HEK293 (cell line): ENCODE measurements at regions not wholly inside any gene's neighbourhood (a gene's known extent, or its start where the extent isn't known, plus 50 kb on each side); places are given as distances from the start of the nearest gene placed in this dataset.

Experiments
- CTCF ChIA-PET: fragments of 350-600 bp; formaldehyde crosslinking; extraction: SDS; loops from one replicate; lab custom pipeline; 2021; ENCODE audit warnings: antibody characterized with exemption; lab: Yijun Ruan, JAX
- POLR2A ChIA-PET: fragments of 300-600 bp; formaldehyde crosslinking; extraction: SDS; loops from one replicate; lab custom pipeline; 2020; ENCODE audit warnings: antibody characterized with exemption, inconsistent platforms; lab: Yijun Ruan, JAX
- H3K27ac ChIP-seq: fragments of 200-500 bp; sonication (Bioruptor generic); 2 replicates; pipeline ENCODE4 v1.5.1; 2014; ENCODE audit warnings: low read depth, low read length, control low read depth, inconsistent platforms; ENCODE audit errors: extremely low read depth
- H3K36me3 ChIP-seq, 2 experiments: fragments of 200-500 bp in 1 of 2; sonication (Bioruptor generic) in 1 of 2; 1 replicate in 1 of 2; 2 replicates in 1 of 2; pipeline ENCODE4 v1.5.1; 2014 to 2017; ENCODE audit warnings: inconsistent platforms in 2 of 2, low read length in 2 of 2; ENCODE audit not compliant: control insufficient read depth in 2 of 2, insufficient read depth in 1 of 2
- H3K4me1 ChIP-seq: fragments of 200-500 bp; sonication (Bioruptor generic); 2 replicates; pipeline ENCODE4 v1.5.1; 2014; ENCODE audit warnings: mild to moderate bottlenecking, low read length, inconsistent platforms; ENCODE audit not compliant: control insufficient read depth, insufficient read depth
- H3K4me3 ChIP-seq: 2 replicates; pipeline ENCODE4 v1.5.1; 2011; ENCODE audit warnings: low read depth, mild to moderate bottlenecking, control low read depth, low read length, moderate library complexity
- H3K9me3 ChIP-seq: fragments of 200-500 bp; sonication (Bioruptor generic); 2 replicates; pipeline ENCODE4 v1.5.1; 2014; ENCODE audit warnings: low read depth, low read length, inconsistent platforms; ENCODE audit not compliant: control insufficient read depth, insufficient read depth
- GLI2 ChIP-seq: fragments of 450-650 bp; formaldehyde crosslinking; IDR thresholded peaks from 2 replicates; pipeline ENCODE4; 2017; ENCODE audit warnings: missing biosample characterization, missing genetic modification characterization, low read depth, borderline replicate concordance
- MEIS1 ChIP-seq: sonication (generic); formaldehyde crosslinking; IDR thresholded peaks from 2 replicates; pipeline ENCODE4 v1.8.1; 2022; ENCODE audit warnings: missing genetic modification reagents, mild to moderate bottlenecking, borderline replicate concordance
- ZBTB21 ChIP-seq: fragments of 450-650 bp; formaldehyde crosslinking; IDR thresholded peaks from 2 replicates; pipeline ENCODE4 v1.5.1; 2017; ENCODE audit warnings: missing biosample characterization, missing genetic modification characterization
- ZEB2 ChIP-seq: fragments of 450-650 bp; formaldehyde crosslinking; IDR thresholded peaks from 2 replicates; pipeline ENCODE4 v1.5.1; 2016; ENCODE audit warnings: missing biosample characterization, missing genetic modification characterization
- ZNF211 ChIP-seq: fragments of 450-650 bp; formaldehyde crosslinking; IDR thresholded peaks from 2 replicates; pipeline ENCODE4 v1.5.1; 2016; ENCODE audit warnings: low read depth, missing biosample characterization, missing genetic modification characterization
- ZNF223 ChIP-seq: fragments of 450-650 bp; formaldehyde crosslinking; IDR thresholded peaks from 2 replicates; pipeline ENCODE4 v1.5.1; 2016; ENCODE audit warnings: missing biosample characterization, missing genetic modification characterization
- ZNF391 ChIP-seq: fragments of 450-650 bp; formaldehyde crosslinking; IDR thresholded peaks from 2 replicates; pipeline ENCODE4 v1.5.1; 2016; ENCODE audit warnings: low read depth, missing biosample characterization, missing genetic modification characterization, borderline replicate concordance
- ZNF423 ChIP-seq: fragments of 450-650 bp; formaldehyde crosslinking; IDR thresholded peaks from 2 replicates; pipeline ENCODE4 v1.5.1; 2016; ENCODE audit warnings: missing biosample characterization, missing genetic modification characterization
- ZNF433 ChIP-seq: fragments of 450-650 bp; formaldehyde crosslinking; IDR thresholded peaks from 2 replicates; pipeline ENCODE4 v1.5.1; 2016; ENCODE audit warnings: missing biosample characterization, missing genetic modification characterization, low read depth
- ZNF513 ChIP-seq: fragments of 450-650 bp; IDR thresholded peaks from 2 replicates; pipeline ENCODE4 v1.5.1; 2018; ENCODE audit warnings: missing biosample characterization, missing genetic modification characterization
- ZNF585B ChIP-seq: fragments of 450-650 bp; formaldehyde crosslinking; IDR thresholded peaks from 2 replicates; pipeline ENCODE4 v1.5.1; 2016; ENCODE audit warnings: missing biosample characterization, missing genetic modification characterization
- ZNF670 ChIP-seq: fragments of 450-650 bp; formaldehyde crosslinking; IDR thresholded peaks from 2 replicates; pipeline ENCODE4 v1.5.1; 2016; ENCODE audit warnings: missing biosample characterization, missing genetic modification characterization, low read depth
- ZNF747 ChIP-seq: fragments of 450-650 bp; formaldehyde crosslinking; IDR thresholded peaks from 2 replicates; pipeline ENCODE4 v1.5.1; 2016; ENCODE audit warnings: missing biosample characterization, missing genetic modification characterization
- ZNF791 ChIP-seq: fragments of 450-650 bp; formaldehyde crosslinking; IDR thresholded peaks from 2 replicates; pipeline ENCODE4 v1.5.1; 2016; ENCODE audit warnings: missing biosample characterization, missing genetic modification characterization
- ZNF792 ChIP-seq: fragments of 450-650 bp; formaldehyde crosslinking; IDR thresholded peaks from 2 replicates; pipeline ENCODE4 v1.5.1; 2016; ENCODE audit warnings: missing biosample characterization, missing genetic modification characterization
- TF ChIP-seq, protein P1 (sequence below): fragments of 450-650 bp; formaldehyde crosslinking; IDR thresholded peaks from 2 replicates; pipeline ENCODE4 v1.5.1; 2016; ENCODE audit warnings: missing biosample characterization, missing genetic modification characterization
- TF ChIP-seq, protein P2 (sequence below): fragments of 450-650 bp; formaldehyde crosslinking; IDR thresholded peaks from 2 replicates; pipeline ENCODE4 v1.5.0; 2017; ENCODE audit warnings: missing biosample characterization, missing genetic modification characterization, borderline replicate concordance
- TF ChIP-seq, protein P3 (sequence below): fragments of 450-650 bp; formaldehyde crosslinking; optimal IDR thresholded peaks from 2 replicates; pipeline ENCODE3; 2016; ENCODE audit warnings: missing biosample characterization, mild to moderate bottlenecking, missing genetic modification characterization

DNA sequence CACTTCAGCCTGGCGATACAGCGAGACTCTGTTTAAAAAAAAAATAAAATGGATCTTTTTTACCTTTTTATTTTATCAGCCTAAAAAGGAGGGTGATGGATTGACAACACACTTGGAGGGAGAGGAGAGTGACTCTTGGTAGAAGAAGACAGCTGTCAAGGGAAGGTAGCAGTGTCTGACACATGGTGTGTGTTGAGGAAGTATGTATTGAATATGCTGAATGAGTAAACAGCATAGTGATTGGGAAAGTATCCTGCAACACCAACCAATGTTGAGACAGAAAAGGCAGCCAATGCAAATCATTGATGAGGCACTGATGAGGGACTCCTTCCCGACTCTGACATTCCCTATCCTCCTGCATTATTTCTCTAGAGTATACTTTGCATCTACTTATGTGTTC, 306.4 kb downstream of the LPIN1 start:
- Histone ChIP-seq H3K4me1 (no peaks in the 10 kb centered on the region), H3K36me3 (no peaks in the 10 kb centered on the region), H3K9me3 (no peaks in the 10 kb centered on the region), H3K27ac (no peak overlapping the region), H3K4me3 (no peak overlapping the region)
- CTCF ChIA-PET = no interaction called here
- TF ChIP-seq, protein P1, sequence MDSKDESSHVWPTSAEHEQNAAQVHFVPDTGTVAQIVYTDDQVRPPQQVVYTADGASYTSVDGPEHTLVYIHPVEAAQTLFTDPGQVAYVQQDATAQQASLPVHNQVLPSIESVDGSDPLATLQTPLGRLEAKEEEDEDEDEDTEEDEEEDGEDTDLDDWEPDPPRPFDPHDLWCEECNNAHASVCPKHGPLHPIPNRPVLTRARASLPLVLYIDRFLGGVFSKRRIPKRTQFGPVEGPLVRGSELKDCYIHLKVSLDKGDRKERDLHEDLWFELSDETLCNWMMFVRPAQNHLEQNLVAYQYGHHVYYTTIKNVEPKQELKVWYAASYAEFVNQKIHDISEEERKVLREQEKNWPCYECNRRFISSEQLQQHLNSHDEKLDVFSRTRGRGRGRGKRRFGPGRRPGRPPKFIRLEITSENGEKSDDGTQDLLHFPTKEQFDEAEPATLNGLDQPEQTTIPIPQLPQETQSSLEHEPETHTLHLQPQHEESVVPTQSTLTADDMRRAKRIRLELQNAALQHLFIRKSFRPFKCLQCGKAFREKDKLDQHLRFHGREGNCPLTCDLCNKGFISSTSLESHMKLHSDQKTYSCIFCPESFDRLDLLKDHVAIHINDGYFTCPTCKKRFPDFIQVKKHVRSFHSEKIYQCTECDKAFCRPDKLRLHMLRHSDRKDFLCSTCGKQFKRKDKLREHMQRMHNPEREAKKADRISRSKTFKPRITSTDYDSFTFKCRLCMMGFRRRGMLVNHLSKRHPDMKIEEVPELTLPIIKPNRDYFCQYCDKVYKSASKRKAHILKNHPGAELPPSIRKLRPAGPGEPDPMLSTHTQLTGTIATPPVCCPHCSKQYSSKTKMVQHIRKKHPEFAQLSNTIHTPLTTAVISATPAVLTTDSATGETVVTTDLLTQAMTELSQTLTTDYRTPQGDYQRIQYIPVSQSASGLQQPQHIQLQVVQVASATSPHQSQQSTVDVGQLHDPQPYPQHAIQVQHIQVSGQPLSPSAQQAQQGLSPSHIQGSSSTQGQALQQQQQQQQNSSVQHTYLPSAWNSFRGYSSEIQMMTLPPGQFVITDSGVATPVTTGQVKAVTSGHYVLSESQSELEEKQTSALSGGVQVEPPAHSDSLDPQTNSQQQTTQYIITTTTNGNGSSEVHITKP (tag by site-specific recombination) = no peak
- TF ChIP-seq, protein P2, sequence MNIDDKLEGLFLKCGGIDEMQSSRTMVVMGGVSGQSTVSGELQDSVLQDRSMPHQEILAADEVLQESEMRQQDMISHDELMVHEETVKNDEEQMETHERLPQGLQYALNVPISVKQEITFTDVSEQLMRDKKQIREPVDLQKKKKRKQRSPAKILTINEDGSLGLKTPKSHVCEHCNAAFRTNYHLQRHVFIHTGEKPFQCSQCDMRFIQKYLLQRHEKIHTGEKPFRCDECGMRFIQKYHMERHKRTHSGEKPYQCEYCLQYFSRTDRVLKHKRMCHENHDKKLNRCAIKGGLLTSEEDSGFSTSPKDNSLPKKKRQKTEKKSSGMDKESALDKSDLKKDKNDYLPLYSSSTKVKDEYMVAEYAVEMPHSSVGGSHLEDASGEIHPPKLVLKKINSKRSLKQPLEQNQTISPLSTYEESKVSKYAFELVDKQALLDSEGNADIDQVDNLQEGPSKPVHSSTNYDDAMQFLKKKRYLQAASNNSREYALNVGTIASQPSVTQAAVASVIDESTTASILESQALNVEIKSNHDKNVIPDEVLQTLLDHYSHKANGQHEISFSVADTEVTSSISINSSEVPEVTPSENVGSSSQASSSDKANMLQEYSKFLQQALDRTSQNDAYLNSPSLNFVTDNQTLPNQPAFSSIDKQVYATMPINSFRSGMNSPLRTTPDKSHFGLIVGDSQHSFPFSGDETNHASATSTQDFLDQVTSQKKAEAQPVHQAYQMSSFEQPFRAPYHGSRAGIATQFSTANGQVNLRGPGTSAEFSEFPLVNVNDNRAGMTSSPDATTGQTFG (tag by site-specific recombination) = no peak
- TF ChIP-seq ZNF433 (no peak), ZNF391 (tag by site-specific recombination) (no peak), ZNF223 (no peak)
- POLR2A ChIA-PET = no interaction called here

DNA sequence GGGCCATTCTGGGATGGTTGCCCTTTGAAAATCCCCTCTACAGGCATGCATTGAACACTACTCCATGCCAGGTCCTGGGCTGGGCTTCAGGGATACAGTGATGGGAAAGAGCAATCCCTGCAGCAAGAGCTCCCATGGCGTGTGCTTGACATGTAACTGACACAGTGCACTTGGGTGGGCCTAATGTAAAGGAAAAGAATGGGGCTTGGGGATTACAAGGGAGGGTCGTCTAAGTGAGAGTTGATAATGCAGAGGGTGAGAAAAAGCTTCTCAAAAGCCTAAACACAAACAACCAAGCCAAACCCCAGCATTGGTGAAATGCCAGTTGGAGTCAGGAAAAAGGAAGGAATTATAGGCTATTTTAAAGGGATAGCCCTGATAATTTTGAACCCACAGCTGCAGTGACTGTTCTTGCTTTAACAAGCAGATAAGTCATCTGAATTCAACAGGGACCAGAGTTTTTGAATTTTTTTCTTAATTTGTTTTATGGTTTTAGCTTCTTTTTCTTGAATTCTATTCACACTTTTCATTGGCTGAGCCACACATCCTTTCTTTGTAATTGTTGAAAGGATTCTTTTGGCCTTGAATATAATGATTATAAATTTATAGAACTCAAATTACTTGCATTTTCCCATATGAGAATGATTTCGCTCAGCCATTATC, 308.7 kb downstream of the LPIN1 start:
- peaks cover 9% of the 10 kb centered on the region; the same call in 1 of the 2 replicates for H3K4me1 ChIP-seq
- H3K27ac ChIP-seq = no peak overlapping the region
- no peaks in the 10 kb centered on the region for H3K36me3 ChIP-seq
- H3K4me3 ChIP-seq = no peak overlapping the region
- POLR2A ChIA-PET = no interaction called here
- no peaks in the 10 kb centered on the region for H3K9me3 ChIP-seq
- CTCF ChIA-PET = interaction anchor here (1.1 kb wide), 1 partner anchor 45 kb away, joined by 3 read pairs; no protein-coding TSS in a partner anchor
- TF ChIP-seq ZNF792 (tag by site-specific recombination) (no peak), GLI2 (tag by site-specific recombination) (no peak), MEIS1 (CRISPR knock-in tag) (no peak), ZNF211 (tag by site-specific recombination) (no peak), ZNF513 (tag by site-specific recombination) (no peak), ZEB2 (no peak), ZBTB21 (tag by site-specific recombination) (no peak), ZNF747 (tag by site-specific recombination) (no peak), ZNF670 (tag by site-specific recombination) (no peak), ZNF585B (tag by site-specific recombination) (no peak), ZNF791 (tag by site-specific recombination) (no peak), ZNF423 (tag by site-specific recombination) (no peak)
- TF ChIP-seq, protein P1 (tag by site-specific recombination) = no peak
- TF ChIP-seq, protein P3, sequence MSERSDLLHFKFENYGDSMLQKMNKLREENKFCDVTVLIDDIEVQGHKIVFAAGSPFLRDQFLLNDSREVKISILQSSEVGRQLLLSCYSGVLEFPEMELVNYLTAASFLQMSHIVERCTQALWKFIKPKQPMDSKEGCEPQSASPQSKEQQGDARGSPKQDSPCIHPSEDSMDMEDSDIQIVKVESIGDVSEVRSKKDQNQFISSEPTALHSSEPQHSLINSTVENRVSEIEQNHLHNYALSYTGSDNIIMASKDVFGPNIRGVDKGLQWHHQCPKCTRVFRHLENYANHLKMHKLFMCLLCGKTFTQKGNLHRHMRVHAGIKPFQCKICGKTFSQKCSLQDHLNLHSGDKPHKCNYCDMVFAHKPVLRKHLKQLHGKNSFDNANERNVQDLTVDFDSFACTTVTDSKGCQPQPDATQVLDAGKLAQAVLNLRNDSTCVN (tag by site-specific recombination) = no peak
- TF ChIP-seq, protein P2 (tag by site-specific recombination) = no peak
